K562 (cell line): ENCODE measurements at regions not wholly inside any gene's neighbourhood (a gene's known extent, or its start where the extent isn't known, plus 50 kb on each side); places are given as distances from the start of the nearest gene placed in this dataset.

Experiments
- ATAC-seq: fragments of 200-7000 bp; cut with Tn5 transposase; 3 replicates; pipeline ENCODE4 v1.9.1; 2020; ENCODE audit warnings: moderate library complexity
- BruUV-seq: library from RNA; stranded (reverse); fragments of 400-500 nt; replicated peaks from 2 replicates; lab custom pipeline; 2021; lab: Mats Ljungman, UMichigan
- CTCF ChIA-PET: fragments of 300-600 bp; formaldehyde crosslinking; extraction: SDS; loops from one replicate; lab custom pipeline; 2021; ENCODE audit warnings: low intra/inter-chr PET ratio; lab: Yijun Ruan, JAX
- POLR2A ChIA-PET: fragments of 300-600, 350-650 bp; sonication (Branson Sonifier 250); formaldehyde crosslinking; extraction: SDS; loops from one replicate; lab custom pipeline; 2021; ENCODE audit warnings: antibody characterized with exemption, inconsistent platforms; lab: Yijun Ruan, JAX
- DNase-seq, 4 experiments: peaks; one replicate each; pipeline versions ENCODE4 v3.0.0 to v3.0.0-alpha.2; 2011 to 2018; ENCODE audit warnings: low spot score in 3 of 4, mixed read lengths in 3 of 4; ENCODE audit errors: extremely low read depth in 1 of 4
- FAIRE-seq: peaks from 2 replicates; lab custom pipeline; 2011; peaks lifted over from hg19 to GRCh38; lab: Jason Lieb, UNC
- H2AFZ ChIP-seq: 2 replicates; pipeline ENCODE4 v1.6.0; 2011; ENCODE audit warnings: low read depth, low read length, control low read depth, inconsistent platforms
- H3K27ac ChIP-seq: fragments of 200-600 bp; 3 replicates; pipeline ENCODE4 v1.8.0; 2011; ENCODE audit warnings: low read depth, mild to moderate bottlenecking, control low read depth, inconsistent platforms, low read length, moderate library complexity, mixed read lengths; ENCODE audit errors: extremely low read depth
- H3K27me3 ChIP-seq, 2 experiments: fragments of 300-600 bp in 1 of 2; 2 replicates in 1 of 2; 3 replicates in 1 of 2; pipeline versions ENCODE4 v1.6.0 to v1.8.0; 2011; ENCODE audit warnings: inconsistent platforms in 2 of 2, low read length in 2 of 2, mild to moderate bottlenecking in 1 of 2, mixed read lengths in 1 of 2, moderate library complexity in 1 of 2; ENCODE audit not compliant: control insufficient read depth in 2 of 2, insufficient read depth in 2 of 2
- H3K36me3 ChIP-seq: fragments of 300-600 bp; 3 replicates; pipeline ENCODE4 v1.8.0; 2011; ENCODE audit warnings: mild to moderate bottlenecking, low read length, inconsistent platforms; ENCODE audit not compliant: control insufficient read depth, insufficient read depth
- H3K4me1 ChIP-seq, 2 experiments: fragments of 200-600 bp in 1 of 2; replicated peaks in 1 of 2; 2 replicates in 1 of 2; 3 replicates in 1 of 2; pipeline versions ENCODE4 v1.5.1 to v1.8.0; 2011; ENCODE audit warnings: inconsistent platforms in 2 of 2, low read length in 2 of 2, mild to moderate bottlenecking in 1 of 2, mixed read lengths in 1 of 2, moderate library complexity in 1 of 2; ENCODE audit not compliant: control insufficient read depth in 2 of 2, insufficient read depth in 2 of 2
- H3K4me2 ChIP-seq: 2 replicates; pipeline ENCODE4 v1.6.1; 2011; ENCODE audit warnings: low read length, control low read depth, inconsistent platforms, mixed read lengths; ENCODE audit not compliant: insufficient read depth
- H3K4me3 ChIP-seq: fragments of 200-600 bp; sonication (generic), shearing (Covaris generic); 2 replicates; pipeline ENCODE4 v1.5.1; 2016; ENCODE audit warnings: control low read depth, inconsistent platforms
- H3K79me2 ChIP-seq: fragments of 200-600 bp; 3 replicates; pipeline ENCODE4 v1.8.0; 2011; ENCODE audit warnings: low read length, inconsistent platforms; ENCODE audit not compliant: control insufficient read depth, insufficient read depth
- H3K9ac ChIP-seq, 2 experiments: 2 replicates each; pipeline versions ENCODE4 v1.6.0 to v1.6.1; 2011; ENCODE audit warnings: low read depth in 2 of 2, low read length in 2 of 2, control low read depth in 1 of 2, inconsistent platforms in 1 of 2, mild to moderate bottlenecking in 1 of 2, mixed read lengths in 1 of 2; ENCODE audit not compliant: insufficient read depth in 1 of 2
- H3K9me1 ChIP-seq: one replicate; pipeline ENCODE4 v1.6.0; 2011; ENCODE audit warnings: inconsistent platforms, mild to moderate bottlenecking, low read length, moderate library complexity; ENCODE audit not compliant: control insufficient read depth, insufficient read depth
- H3K9me3 ChIP-seq: replicated peaks from 2 replicates; pipeline ENCODE4 v1.5.1; 2011; ENCODE audit warnings: low read depth, low read length, inconsistent platforms; ENCODE audit not compliant: control insufficient read depth, insufficient read depth
- H4K20me1 ChIP-seq: replicated peaks from 2 replicates; pipeline ENCODE4 v1.6.1; 2011; ENCODE audit warnings: low read length, inconsistent platforms, mixed read lengths; ENCODE audit not compliant: control insufficient read depth, insufficient read depth
- E2F6 ChIP-seq, 2 experiments: IDR thresholded peaks; 2 replicates each; pipeline ENCODE4 v1.6.1; 2011; ENCODE audit warnings: borderline replicate concordance in 1 of 2, control low read depth in 1 of 2, low read depth in 1 of 2, low read length in 1 of 2, mild to moderate bottlenecking in 1 of 2, mixed read lengths in 1 of 2, moderate library complexity in 1 of 2; ENCODE audit not compliant: insufficient read depth in 1 of 2, insufficient read length in 1 of 2, poor library complexity in 1 of 2, severe bottlenecking in 1 of 2; ENCODE audit errors: extremely low read depth in 1 of 2
- FOXA3 ChIP-seq, 2 experiments: fragments of 450-650 bp in 1 of 2; sonication (generic) in 1 of 2; formaldehyde crosslinking; IDR thresholded peaks in 1 of 2; conservative IDR thresholded peaks in 1 of 2; 2 replicates each; pipeline versions ENCODE4 v1.4.0 to v1.8.0; 2020 to 2022; ENCODE audit warnings: mild to moderate bottlenecking in 2 of 2, missing genetic modification reagents in 1 of 2
- GABPB1 ChIP-seq: sonication (generic); formaldehyde crosslinking; IDR thresholded peaks from 2 replicates; pipeline ENCODE4 v1.8.0; 2022; ENCODE audit warnings: mild to moderate bottlenecking, missing genetic modification reagents
- RBM34 ChIP-seq: fragments of 200-400 bp; formaldehyde crosslinking; IDR thresholded peaks from 2 replicates; pipeline ENCODE4 v1.6.1; 2018; ENCODE audit warnings: low read length, borderline replicate concordance; ENCODE audit not compliant: insufficient read depth
- ZNF263 ChIP-seq: sonication (generic); formaldehyde crosslinking; IDR thresholded peaks from 2 replicates; pipeline ENCODE4 v1.8.0; 2022; ENCODE audit warnings: mild to moderate bottlenecking, missing genetic modification reagents, borderline replicate concordance
- WGBS: fragments of 100-300 bp; shearing (Covaris generic); methylation state at CpG from one replicate; pipeline ENCODE4 v1.1.6; 2016; ENCODE audit warnings: low coverage, mixed read lengths; ENCODE audit not compliant: insufficient coverage; ENCODE audit errors: missing lambda C conversion rate; 5-methylcytosine and 5-hydroxymethylcytosine counted together
- in situ Hi-C: fragments of 300-500 bp; cut with MboI; formaldehyde crosslinking; loops from 4 replicates; pipeline ENCODE4 v1.15.0; 2018; ENCODE audit warnings: inconsistent platforms, mixed read lengths
- intact Hi-C: fragments of 100-400 bp; cut with micrococcal nuclease; formaldehyde crosslinking; loops from 2 replicates; pipeline ENCODE4 v1.14.2; 2022

- Histone ChIP-seq H4K20me1 (no peaks in the 10 kb centered on the region), H3K9ac (no peak overlapping the region), H3K27me3 (no peaks in the 10 kb centered on the region), H3K9me3 (no peaks in the 10 kb centered on the region), H3K27ac (no peak overlapping the region), H3K4me3 (no peak overlapping the region), H2AFZ (no peak overlapping the region), H3K4me1 (peaks cover 0 to 6% of the 10 kb centered on the region in 2 experiments; a peak in 1 of 5 replicates), H3K9me1 (no peaks in the 10 kb centered on the region), H3K36me3 (no peaks in the 10 kb centered on the region), H3K79me2 (no peaks in the 10 kb centered on the region), H3K4me2 (no peak overlapping the region)
- ChIA-PET CTCF (no interaction called here), POLR2A (interaction anchor here (2.3 to 3.4 kb wide), 2 partner anchors 11 to 328 kb away, joined by 6 to 11 read pairs; no protein-coding TSS in a partner anchor)
- in situ Hi-C loops (no loop called here), intact Hi-C loops (no loop called here)
- FAIRE-seq, result no peak
- 45% methylated on average over 1 of the region's 1 CpG for WGBS
- DNase-seq, result no peak
- TF ChIP-seq ZNF263, result no peak
- TF ChIP-seq GABPB1 (CRISPR knock-in tag), result no peak
- no peak for TF ChIP-seq E2F6 (IDR thresholded peaks at IDR 0.05; ENCODE audit: borderline replicate concordance in 1 of 2, extremely low read depth in 1 of 2, insufficient read depth in 1 of 2, insufficient read length in 1 of 2, low read depth in 1 of 2, low read length in 1 of 2, poor library complexity in 1 of 2, severe bottlenecking in 1 of 2)
- no peak for TF ChIP-seq RBM34
- no peak for TF ChIP-seq FOXA3 (CRISPR knock-in tag; conservative IDR thresholded peaks at IDR 0.05 in 1 of 2, IDR thresholded peaks at IDR 0.05 in 1 of 2)
- ATAC-seq, result no peak
- BruUV-seq, result no TSS peak
These were observed 167.9 kb upstream of the RUNX1 start for GRCh38 chr21:35216996-35217395.
